ENCODE measurements at regions not wholly inside any gene's neighbourhood (a gene's known extent, or its start where the extent isn't known, plus 50 kb on each side); places are given as distances from the start of the nearest gene placed in this dataset.

DNA sequence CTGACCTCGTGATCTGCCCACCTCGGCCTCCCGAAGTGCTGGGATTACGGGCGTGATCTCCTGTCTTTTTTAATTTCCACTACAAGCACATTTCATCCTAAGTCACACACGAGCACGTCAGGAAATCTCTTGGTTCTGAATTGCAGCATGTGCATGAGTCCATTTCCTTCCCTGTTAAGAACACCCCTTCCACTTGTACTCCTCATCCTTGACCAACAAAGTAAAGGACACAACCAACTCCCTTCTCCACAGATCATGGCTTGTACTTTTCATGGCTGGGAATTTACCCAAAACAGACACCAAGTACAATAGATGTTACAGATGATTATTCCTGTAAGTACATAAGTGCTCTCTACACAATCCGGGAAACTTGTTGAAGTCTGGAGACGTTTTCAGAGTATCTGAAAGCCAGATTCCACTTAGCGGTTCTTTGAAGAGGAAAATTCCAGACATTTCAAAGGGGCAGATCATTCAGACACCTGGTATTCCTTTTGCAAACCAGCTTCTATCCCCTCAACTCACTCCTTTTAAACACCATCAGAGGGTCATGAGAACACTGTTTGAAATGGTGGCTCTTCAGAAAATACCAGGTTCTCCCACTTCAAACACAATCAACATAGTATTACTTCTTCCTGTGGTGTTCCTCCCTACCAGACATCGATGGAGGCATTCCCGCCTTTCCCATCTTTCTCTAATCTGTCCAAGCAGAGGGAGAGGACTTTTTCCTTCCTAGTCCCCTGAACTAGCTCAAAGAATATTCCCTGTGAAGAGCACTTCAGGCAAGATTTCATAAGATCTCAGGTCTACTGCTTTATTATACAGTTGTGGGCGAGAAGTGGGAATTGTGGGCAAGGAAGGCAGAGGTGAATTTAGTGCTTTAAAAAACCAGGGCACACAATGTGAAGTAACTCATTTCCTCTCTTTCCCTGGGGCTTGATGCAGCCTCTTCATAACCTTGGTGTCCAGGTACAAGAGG, 80.1 kb upstream of the TSC22D2 start (continued):
- TF ChIP-seq JUND (IDR thresholded peaks at IDR 0.05; ENCODE audit: low read length) (no peak), TAF1 (IDR thresholded peaks at IDR 0.05; ENCODE audit: low read depth, low read length) (no peak)
- TF ChIP-seq, protein P1, sequence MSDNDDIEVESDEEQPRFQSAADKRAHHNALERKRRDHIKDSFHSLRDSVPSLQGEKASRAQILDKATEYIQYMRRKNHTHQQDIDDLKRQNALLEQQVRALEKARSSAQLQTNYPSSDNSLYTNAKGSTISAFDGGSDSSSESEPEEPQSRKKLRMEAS (IDR thresholded peaks at IDR 0.05) = no peak
